Upper lobe of left lung (tissue), 6 donors: ENCODE measurements at regions not wholly inside any gene's neighbourhood (a gene's known extent, or its start where the extent isn't known, plus 50 kb on each side); places are given as distances from the start of the nearest gene placed in this dataset.

Experiments
- ATAC-seq, 2 donors: fragments of 200-7000 bp; cut with Tn5 transposase; one replicate each; pipeline ENCODE4 v1.9.1; 2022; ENCODE audit warnings: mild to moderate bottlenecking in 2 of 2, moderate library complexity in 2 of 2; ENCODE audit not compliant: low FRiP score in 2 of 2
- DNase-seq, 2 donors: peaks; one replicate each; pipeline ENCODE4 v3.0.0-alpha.2; 2019 to 2020
- H3K27ac ChIP-seq, 4 donors: fragments of 200-600 bp; sonication (generic); one replicate each; pipeline ENCODE4 v1.5.1; 2016 to 2019
- H3K27me3 ChIP-seq, 4 donors: fragments of 200-600 bp; sonication (generic); one replicate each; pipeline ENCODE4 v1.5.1; 2017 to 2019
- H3K36me3 ChIP-seq, 4 donors: fragments of 200-600 bp; sonication (generic); one replicate each; pipeline ENCODE4 v1.5.1; 2016 to 2019
- H3K4me1 ChIP-seq, 4 donors: fragments of 200-600 bp; sonication (generic); one replicate each; pipeline ENCODE4 v1.5.1; 2018 to 2019
- H3K4me3 ChIP-seq, 4 donors: fragments of 200-600 bp; sonication (generic); one replicate each; pipeline ENCODE4 v1.5.1; 2017 to 2019; ENCODE audit warnings: mild to moderate bottlenecking in 2 of 4, moderate library complexity in 1 of 4
- H3K9me3 ChIP-seq, 4 donors: fragments of 200-600 bp; sonication (generic); one replicate each; pipeline ENCODE4 v1.5.1; 2018 to 2019
- EP300 ChIP-seq, 4 donors: sonication (generic); formaldehyde crosslinking; IDR thresholded peaks; one replicate each; pipeline ENCODE4 v1.5.1; 2017; ENCODE audit warnings: antibody characterized with exemption in 4 of 4, control low read depth in 2 of 4
- POLR2A ChIP-seq, 4 donors: fragments of 450-650 bp; IDR thresholded peaks; one replicate each; pipeline ENCODE4 v1.5.1; 2016 to 2017; ENCODE audit warnings: antibody characterized with exemption in 4 of 4, mild to moderate bottlenecking in 2 of 4
- POLR2AphosphoS5 ChIP-seq, 2 donors: sonication (generic); formaldehyde crosslinking; IDR thresholded peaks; one replicate each; pipeline ENCODE4 v1.5.1; 2017; ENCODE audit warnings: antibody characterized with exemption in 2 of 2
- WGBS, 2 donors: methylation state at CpG; one replicate each; pipeline ENCODE4 v1.1.5; 2017 to 2018; 5-methylcytosine and 5-hydroxymethylcytosine counted together
- TF ChIP-seq, protein P1 (sequence below), 6 experiments: fragments of 450-650 bp in 4 of 6; fragments of 200-600 bp in 2 of 6; sonication (generic) in 2 of 6; IDR thresholded peaks; one replicate each; pipeline ENCODE4 v1.5.1; 2016 to 2019; ENCODE audit warnings: antibody characterized with exemption in 6 of 6
- donor health status: DM: no; HTN: no; CAD: no; lungs with moderate emphysema.
- donor health status: DM: no; HTN: yes; CAD: no; lungs with severe emphysema.

DNA sequence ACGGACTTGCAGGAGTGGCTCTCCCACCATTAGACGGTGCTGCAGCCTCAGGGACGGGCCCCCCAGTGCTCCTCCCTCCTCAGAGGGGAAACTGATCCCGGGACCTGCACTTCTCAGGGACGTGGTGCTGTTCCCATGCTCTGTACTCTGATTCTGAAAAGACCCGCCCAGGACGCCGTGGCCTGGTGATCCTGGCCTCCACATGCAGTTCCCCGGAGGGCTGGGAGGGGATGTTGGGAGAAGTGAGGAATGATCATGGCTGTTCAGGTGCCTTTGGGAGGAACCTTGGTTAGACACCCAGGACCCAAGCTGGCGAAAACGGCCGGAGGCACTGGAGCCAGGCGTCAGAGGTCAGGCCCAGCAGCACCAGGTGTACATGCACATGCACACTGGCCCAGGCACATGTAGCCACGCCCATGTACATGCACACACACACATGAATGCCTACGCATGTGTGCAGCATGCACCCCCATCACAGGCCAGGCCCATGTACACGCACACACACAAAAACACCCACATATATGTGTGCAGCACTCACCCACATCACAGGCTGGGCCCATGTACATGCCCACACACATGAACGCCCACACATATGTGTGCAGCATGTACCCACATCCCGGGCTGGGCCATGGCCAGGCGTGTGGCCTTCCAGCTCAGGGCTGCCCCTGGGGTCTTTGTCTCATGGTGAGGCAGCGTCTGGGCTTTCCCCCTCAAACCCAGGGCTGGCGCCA, 52.6 kb upstream of the DACT2 start:
- DNase-seq, result peak in 1 of 2 donors; percentile 58
- ATAC-seq, result no peak
- Histone ChIP-seq H3K4me3 (no peak overlapping the region), H3K27ac (no peak overlapping the region), H3K36me3 (no peaks in the 10 kb centered on the region), H3K4me1 (peaks cover 0 to 6% (median 1%) of the 10 kb centered on the region in 4 donors), H3K27me3 (no peaks in the 10 kb centered on the region), H3K9me3 (no peaks in the 10 kb centered on the region)
- WGBS, 2 donors, result 92 to 93% methylated on average over 9 to 21 of the region's 21 CpGs
- TF ChIP-seq, protein P1, sequence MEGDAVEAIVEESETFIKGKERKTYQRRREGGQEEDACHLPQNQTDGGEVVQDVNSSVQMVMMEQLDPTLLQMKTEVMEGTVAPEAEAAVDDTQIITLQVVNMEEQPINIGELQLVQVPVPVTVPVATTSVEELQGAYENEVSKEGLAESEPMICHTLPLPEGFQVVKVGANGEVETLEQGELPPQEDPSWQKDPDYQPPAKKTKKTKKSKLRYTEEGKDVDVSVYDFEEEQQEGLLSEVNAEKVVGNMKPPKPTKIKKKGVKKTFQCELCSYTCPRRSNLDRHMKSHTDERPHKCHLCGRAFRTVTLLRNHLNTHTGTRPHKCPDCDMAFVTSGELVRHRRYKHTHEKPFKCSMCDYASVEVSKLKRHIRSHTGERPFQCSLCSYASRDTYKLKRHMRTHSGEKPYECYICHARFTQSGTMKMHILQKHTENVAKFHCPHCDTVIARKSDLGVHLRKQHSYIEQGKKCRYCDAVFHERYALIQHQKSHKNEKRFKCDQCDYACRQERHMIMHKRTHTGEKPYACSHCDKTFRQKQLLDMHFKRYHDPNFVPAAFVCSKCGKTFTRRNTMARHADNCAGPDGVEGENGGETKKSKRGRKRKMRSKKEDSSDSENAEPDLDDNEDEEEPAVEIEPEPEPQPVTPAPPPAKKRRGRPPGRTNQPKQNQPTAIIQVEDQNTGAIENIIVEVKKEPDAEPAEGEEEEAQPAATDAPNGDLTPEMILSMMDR (IDR thresholded peaks at IDR 0.05), result no peak
- TF ChIP-seq EP300 (IDR thresholded peaks at IDR 0.05), result no peak
- no peak for TF ChIP-seq POLR2A (IDR thresholded peaks at IDR 0.05)
- TF ChIP-seq POLR2AphosphoS5 (IDR thresholded peaks at IDR 0.05), result no peak

DNA sequence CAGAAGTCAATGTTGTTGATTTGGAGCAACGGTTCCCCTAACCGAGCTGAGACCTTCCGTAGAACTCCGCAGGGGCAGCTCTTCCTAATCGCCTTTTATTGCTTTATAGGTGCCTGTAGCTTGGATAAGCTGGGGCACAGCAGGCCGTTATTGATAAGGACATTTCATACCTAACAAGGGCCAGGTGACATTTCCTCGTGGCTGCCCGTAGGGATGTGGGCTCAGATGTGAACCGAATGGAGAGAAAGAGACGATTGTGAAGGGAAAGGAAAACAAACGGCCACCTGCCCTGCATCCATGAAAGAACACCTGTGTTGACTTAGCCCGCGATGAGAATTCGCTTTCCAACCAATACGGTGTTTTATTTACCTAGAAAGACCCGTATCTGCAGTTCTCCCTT, 53.3 kb upstream of the DACT2 start:
- Histone ChIP-seq H3K9me3 (no peaks in the 10 kb centered on the region), H3K36me3 (no peaks in the 10 kb centered on the region), H3K27ac (no peak overlapping the region), H3K27me3 (no peaks in the 10 kb centered on the region), H3K4me3 (no peak overlapping the region), H3K4me1 (peaks cover 0 to 6% (median 1%) of the 10 kb centered on the region in 4 donors)
- ATAC-seq (no peak), DNase-seq (no peak)
- WGBS, 2 donors, result 87 to 88% methylated on average over 16 of the region's 16 CpGs
- TF ChIP-seq EP300 (IDR thresholded peaks at IDR 0.05) (no peak), POLR2A (IDR thresholded peaks at IDR 0.05) (no peak), POLR2AphosphoS5 (IDR thresholded peaks at IDR 0.05) (no peak)
- TF ChIP-seq, protein P1 (IDR thresholded peaks at IDR 0.05), result no peak

DNA sequence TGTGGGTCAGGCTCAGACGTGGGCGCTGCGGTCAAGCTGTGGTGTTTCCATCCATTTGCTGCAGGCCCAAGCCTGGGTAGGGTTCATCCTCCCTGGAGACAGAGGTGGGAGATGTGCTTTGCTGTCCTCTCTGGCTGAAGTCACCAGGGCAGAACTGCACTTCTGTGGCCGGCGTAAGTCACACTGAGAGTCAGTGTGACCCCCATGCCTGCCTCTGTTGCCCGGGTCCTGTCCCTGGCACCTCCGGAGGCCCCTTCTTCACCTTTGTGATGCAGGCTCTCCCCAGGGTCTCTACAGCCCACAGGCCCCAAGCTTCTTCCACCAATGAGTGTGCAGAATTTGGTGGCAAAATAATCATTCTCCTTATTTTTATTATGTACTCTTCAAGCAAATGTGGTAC, 53.8 kb upstream of the DACT2 start:
- no peak overlapping the region for H3K27ac ChIP-seq
- no peak overlapping the region for H3K4me3 ChIP-seq
- no peaks in the 10 kb centered on the region for H3K27me3 ChIP-seq
- H3K9me3 ChIP-seq, result no peaks in the 10 kb centered on the region
- ATAC-seq (no peak), DNase-seq (peak in 1 of 2 donors; percentile 23)
- H3K4me1 ChIP-seq, result peaks cover 0 to 6% (median 1%) of the 10 kb centered on the region in 4 donors
- TF ChIP-seq, protein P1 (IDR thresholded peaks at IDR 0.05), result no peak
- TF ChIP-seq EP300 (IDR thresholded peaks at IDR 0.05) (no peak), POLR2AphosphoS5 (IDR thresholded peaks at IDR 0.05) (no peak), POLR2A (IDR thresholded peaks at IDR 0.05) (no peak)
- 90 to 95% methylated on average over 7 of the region's 7 CpGs for WGBS, 2 donors
- H3K36me3 ChIP-seq, result no peaks in the 10 kb centered on the region

DNA sequence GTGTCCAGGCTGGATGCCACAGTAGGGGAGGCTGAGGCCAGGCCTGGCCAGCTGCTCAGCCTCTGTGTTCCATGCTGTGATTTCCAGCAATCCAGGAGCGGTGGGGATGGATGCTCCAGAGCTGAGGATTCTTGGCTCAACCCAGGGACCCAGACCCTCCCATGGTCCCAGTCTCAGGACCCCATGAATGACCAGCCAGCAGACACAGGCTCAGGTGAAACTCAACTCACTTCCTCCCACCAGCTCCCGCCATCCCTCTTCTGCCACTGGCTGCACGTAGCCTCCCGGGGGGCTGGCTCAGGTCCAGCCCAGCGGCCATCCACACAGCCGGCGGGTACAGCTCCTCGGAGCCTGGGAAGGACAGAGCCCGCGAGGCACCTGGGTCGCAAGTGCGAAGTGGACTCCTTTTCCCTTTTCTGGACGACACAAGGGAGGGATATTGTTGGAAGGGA, 54.5 kb upstream of the DACT2 start:
- Histone ChIP-seq H3K4me1 (peaks cover 0 to 6% (median 1%) of the 10 kb centered on the region in 4 donors), H3K27me3 (no peaks in the 10 kb centered on the region), H3K4me3 (no peak overlapping the region), H3K9me3 (no peaks in the 10 kb centered on the region), H3K27ac (no peak overlapping the region), H3K36me3 (no peaks in the 10 kb centered on the region)
- WGBS, 2 donors, result 86% methylated on average over 12 to 13 of the region's 13 CpGs
- DNase-seq, result peak in 1 of 2 donors; percentile 66
- ATAC-seq, result no peak
- TF ChIP-seq EP300 (IDR thresholded peaks at IDR 0.05) (no peak), POLR2A (IDR thresholded peaks at IDR 0.05) (no peak), POLR2AphosphoS5 (IDR thresholded peaks at IDR 0.05) (no peak)
- TF ChIP-seq, protein P1 (IDR thresholded peaks at IDR 0.05), result no peak
